GM18502 (cell line): ENCODE measurements at regions not wholly inside any gene's neighbourhood (a gene's known extent, or its start where the extent isn't known, plus 50 kb on each side); places are given as distances from the start of the nearest gene placed in this dataset.

Experiments
- ATAC-seq: cut with Tn5 transposase; IDR thresholded peaks from one replicate; pipeline ENCODE4 v1.9.1; 2021; ENCODE audit warnings: mild to moderate bottlenecking; ENCODE audit not compliant: unreplicated experiment, poor library complexity

DNA sequence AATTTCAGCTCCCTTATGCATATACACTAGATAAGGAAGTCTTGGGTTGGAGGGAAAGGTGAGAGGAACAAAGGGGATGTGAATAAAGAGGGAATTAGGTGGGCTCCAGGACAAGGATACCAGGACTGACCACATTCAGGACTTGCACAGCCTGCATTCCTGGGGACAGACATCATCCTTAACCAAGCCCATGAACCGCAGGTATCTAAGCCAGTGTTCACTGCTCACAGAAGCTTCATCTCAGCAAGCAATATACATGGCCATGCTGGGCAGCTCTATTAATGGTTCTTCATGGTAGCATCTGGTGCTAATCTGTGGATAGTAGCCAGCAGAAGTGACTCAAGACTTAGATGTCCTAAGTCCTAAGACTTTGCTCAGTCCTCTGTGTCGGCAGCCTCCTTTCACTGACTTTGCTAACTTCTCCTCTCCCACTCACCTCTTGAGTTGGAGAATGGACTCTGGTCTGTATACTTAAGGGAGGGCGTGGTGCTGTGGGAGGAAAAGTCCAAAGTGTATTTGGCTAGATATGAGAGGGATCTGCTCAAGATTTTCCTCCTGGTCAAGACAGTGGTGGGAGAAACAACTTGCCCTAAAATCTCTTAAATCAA, 136.1 kb downstream of the ASCL1 start:
- ATAC-seq = no peak

DNA sequence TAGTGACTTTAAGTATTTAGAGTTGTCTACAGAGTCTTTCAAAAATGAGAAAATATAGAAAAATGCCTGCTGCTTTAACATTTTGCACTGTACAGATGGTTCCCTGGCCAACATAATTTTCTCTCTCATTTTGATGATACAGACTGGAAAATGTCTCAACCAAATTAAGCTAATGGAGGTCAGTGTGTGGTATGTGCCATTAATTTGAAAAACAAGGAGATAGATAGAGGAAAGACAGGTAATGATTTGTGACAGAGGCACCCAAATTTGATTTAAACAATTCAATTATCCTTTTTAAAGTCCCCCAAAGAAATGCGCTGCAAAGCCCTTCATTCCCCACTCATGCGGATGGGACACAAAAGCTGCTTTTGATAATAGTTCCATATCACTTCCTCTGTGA, 140.0 kb downstream of the ASCL1 start:
- no peak for ATAC-seq

DNA sequence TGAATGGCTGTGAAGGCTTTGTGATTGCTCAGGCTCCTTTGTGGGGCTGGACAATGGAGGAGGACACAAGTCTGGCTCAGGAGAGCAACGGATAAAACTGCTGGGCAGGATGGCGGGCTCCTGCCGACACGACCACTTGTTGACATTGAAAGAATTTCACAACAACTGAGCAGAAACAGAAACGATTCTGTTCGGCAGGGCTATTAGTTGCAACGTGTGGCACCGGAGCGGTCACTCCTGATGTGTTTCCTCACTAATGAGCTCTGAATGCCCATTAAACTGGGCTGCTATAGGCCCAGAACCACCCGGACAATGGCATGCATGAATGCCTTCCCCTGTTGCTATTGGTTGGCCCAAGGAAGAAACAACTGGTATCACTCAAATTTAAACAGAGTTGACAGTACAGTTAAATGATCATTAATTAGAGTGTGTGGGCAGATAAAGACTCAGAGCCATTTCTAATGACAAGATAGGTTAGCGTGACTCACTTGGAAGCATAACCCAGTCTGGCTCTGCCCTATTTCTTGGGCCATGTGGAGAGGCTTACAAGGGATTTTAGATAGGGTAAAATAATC, 142.9 kb downstream of the ASCL1 start:
- no peak for ATAC-seq

DNA sequence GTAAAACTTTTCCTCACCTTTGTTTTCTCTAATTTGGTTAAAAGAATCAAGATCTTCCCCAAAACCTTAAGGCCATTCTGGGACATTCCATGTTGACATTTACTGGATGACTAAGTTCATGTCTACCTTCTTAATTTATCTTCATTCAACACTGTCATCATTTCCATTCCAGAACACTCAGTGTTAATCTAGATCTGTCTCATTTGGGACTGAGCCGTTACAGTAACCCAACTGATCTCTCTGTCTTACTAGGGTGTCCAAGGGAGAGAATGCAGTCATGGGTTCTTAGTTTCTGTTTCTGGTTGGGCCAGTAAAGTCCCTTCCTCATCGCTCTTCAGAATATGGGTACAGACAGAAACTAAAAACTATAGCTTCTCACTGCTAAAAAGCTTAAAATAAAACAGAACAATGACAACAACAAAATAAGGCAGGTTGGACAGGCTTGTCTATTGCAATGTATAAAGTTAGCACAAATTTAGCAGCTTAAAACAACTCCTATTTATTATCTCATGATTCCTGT, 144.8 kb downstream of the ASCL1 start:
- ATAC-seq = peak; percentile 83

DNA sequence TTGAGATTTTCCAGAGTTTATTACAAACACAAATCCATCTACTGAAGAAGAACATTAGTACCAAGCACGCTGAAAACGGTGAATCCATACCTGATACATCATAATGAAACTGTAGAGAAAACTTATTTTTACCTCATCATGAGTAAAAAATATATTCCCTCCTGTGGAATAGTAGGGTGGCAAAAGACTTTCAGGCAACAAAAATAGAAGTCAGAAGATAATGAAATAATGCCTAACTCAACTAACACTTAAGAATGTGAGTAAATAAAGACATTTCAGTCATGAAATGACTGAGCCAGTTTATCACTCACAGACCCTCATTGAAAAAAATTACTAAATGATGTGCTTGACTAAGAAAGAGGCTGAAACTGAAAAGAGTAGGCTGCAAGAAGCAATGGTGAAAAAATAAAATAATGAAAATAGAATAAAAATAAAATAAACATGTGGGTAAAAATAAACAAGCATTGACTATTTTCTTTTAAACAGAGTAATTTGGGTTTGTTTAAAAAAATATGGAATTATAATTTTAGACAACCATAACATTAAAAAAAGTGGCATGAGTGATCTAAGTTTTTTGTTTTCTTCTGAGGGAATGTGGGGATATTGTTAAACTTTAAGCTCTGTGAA, 148.6 kb downstream of the ASCL1 start:
- no peak for ATAC-seq

DNA sequence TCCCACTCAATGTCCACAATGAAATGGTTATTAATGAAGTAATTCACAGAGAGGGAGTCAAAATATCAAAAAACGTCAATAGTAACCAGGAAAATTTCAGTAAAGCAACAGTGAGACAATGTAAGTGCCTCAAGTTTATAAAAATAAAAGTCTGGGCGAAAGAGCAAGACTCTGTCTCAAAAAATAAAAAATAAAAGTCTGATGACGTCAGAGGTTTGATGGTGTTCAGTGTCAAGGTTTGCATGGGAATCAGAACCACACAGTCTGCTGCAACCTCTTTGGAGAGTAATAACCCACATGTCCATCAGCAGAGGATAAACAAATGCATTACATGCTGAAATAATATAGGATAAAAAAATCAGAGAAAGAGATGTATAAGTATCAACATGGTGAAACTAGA, 152.4 kb downstream of the ASCL1 start:
- ATAC-seq = no peak

DNA sequence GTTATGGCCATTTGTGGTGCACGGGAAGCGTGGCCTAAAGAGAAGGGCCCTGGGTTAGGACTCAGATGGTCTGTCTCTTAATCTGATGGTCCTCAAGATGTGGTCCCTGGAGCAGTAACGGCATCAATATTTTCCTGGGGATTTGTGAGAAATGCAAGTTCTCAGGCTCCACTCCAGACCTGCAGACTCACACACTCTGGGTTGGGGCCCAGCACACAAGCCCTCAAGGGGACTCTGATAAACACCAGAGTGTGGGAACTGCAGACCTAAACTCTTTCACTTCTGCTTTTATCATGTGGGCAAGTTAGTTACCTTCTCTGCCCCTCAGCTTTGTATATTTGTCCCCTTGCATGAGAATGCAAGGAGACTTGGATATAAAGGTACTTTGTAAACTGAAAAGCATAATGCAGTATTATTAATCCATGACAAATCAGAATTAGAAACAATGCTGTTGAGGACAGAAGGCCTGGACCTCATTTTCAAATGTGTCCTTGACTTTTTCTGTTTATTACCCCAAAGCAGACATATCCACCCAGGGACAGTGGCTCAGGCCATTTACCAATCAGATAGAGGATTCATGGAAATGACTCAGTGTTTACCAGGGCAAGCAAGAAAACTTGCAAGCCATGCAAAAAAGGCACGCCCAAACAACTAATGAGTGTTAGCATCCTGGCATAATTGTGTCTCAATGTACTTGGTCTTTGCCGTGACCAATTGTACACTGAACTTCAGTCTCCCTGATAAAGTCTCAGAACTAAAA, 157.0 kb downstream of the ASCL1 start:
- ATAC-seq = peak; percentile 98

DNA sequence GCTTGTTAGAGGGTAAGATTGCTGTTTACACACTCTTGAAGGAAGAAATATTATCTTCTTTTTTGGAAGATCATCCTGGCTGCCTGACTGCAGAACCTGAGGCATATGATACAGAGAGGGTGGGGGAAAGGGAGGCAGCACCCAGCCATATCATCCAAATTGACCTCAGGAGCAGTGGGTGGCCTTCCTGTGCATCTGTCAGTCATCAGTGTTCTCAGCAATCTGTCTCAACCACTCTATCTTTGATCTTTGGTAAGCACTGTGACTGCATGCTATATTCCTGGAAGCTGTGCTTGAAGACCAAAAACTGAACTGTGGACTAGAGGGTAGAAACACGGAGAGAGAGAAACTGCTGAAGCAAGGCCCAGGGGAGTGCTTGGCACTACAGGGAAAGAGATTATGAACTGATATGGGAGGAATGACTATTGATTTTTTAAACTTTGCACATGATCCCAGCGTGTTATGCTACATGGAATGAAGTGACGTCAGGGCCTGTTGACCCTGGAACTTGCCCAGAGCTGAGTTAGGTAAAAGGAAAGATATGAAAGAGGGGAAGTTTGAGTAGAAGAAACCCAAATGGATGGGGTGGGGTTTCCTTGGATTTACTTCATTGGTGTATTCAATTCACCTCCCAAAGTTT, 171.5 kb downstream of the ASCL1 start:
- ATAC-seq = no peak

DNA sequence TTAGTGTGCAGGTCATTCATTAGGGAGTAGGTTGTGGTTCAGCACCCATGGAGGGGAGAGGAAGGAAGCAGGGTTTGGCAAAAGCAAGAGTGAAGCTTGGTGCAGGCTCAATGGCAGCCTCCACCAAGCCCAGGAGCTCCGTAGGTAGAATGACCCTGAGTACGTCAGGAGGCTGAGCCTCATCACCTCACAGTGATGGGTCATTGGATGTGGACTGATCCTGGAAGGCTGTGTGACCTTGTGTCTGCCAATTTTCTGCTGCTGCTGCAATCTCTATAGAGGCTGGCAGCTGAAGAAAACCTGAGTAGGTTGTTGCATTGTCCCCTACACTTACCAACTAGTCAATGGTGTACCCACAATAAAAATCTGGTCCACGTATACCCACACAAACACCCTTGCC, 173.1 kb downstream of the ASCL1 start:
- no peak for ATAC-seq

DNA sequence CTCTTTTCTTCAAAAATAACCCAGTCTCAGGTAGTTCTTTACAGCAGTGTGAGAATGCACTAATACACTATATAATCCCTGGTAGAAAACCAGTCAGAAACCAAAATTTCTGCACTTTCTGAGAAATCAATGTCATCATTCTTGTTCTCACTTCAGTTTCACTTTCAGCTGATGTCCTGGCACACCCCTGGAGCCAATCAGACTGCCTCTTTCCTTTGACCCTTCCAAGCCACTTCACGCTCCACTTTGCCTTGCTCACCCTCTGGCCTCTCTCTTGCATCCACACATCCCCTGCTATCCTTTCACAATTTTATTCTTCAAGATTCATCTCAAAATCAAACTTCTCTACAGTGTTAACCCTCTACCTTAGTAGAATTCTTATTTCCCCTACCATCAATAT, 181.1 kb downstream of the ASCL1 start:
- ATAC-seq = no peak

DNA sequence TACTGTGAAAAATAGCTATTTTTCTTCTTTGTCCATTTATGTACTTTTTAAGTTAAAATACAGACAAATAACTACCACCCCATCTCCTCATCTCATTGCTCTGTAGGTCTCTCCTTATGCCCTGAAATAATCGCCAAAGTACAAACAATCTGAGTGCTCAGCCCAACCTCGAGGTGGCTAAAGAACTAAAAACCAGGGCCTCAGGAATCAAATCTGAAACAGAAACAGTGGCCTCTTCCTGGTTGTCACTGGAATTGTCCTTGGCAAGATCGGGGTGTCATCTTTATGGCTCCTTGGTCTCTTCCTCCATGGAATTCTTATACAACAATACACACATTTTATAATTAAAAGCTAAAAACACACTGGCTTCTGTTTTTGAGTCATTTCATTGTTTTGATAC, 182.4 kb downstream of the ASCL1 start:
- ATAC-seq = no peak

DNA sequence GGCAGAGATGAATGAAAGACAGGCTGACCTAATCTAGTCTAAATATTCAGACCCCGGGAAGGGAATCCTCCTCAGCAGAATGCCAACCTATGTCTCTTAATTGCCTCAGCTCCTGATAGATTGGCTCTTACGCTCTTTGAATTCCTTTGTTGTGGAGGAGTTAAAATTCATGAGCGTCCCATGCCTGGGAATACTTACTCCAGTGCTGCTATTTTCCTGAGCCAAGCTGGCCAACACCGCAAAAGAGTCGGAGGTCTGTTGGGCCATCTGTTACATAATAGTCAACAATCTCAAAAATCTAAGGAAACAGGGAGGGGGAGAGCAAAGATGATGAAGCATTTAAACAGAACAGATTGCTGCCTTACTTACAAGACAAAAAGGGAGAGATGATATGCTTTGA, 182.8 kb downstream of the ASCL1 start:
- ATAC-seq = no peak

DNA sequence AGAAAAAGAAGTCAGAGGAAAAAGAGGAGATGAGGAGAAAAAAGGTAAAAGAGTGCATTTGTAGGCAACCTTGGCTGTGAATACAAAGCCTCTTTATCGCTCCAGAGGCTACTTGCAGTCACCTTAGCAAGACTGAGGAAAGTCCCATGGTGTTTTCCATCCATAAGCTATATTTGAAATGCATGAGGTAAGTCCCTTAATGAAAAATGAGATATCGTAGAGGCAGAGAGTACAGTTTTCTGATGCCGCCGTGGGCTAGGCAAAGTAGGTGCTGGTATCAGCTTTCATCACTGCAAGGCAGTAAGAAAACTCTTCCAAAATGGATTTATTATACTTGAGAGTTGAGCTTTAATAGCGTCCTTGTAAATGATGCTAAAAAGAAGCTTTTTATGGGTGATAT, 186.8 kb downstream of the ASCL1 start:
- ATAC-seq = no peak

DNA sequence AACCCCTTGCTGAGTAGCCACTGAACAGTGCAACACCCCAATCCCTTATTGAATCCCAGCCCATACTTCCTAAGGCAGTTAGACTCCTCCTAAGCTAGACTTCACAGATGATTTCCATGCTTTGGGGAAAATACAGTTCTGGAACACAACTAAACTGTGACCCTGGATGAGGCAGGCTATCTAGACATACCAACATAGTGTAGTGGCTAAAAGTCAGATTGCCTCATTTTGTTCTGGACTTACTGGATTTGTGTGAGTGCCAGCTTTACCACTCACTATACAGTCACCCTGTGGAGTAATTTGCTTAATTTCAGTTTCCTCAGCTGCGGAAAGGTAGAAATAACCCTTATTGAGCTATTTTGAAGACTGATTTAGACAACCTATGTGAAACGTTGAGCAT, 203.1 kb downstream of the ASCL1 start:
- no peak for ATAC-seq

DNA sequence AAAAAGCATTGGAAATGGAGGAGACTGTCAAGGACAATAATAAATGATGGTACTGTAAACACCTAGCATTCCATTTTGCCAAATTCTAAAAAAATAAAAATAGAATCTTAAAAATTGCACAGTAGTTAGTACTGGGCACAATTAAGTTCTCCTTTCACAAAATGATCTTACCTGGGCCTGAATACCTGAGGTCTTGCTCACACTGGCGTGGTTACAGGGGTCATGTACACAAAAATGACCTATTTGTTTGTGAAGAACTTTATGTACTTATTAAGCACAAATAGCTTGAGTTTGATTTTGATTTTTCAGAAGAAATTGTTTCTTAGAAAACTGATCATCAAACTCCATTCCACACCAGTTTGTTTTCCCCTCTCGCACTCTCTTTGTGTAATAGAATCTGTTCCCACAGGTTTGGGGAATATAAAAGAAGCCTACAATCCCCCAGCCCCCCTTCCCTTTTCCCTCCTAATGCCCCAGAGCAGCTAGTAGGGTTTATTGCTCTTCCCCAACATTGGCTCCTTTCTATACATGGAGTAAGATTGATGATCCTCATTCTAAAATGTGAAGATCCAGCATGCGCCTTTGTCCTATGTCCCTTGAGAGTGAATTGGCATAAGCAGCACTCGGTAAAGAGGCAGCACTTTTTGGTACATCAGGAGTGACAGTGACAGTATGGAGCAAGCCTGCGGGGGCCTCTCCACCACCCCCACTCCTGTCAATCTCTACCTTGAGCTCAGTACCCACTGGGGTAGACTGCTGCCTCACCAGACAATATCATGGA, 204.3 kb downstream of the ASCL1 start:
- no peak for ATAC-seq

DNA sequence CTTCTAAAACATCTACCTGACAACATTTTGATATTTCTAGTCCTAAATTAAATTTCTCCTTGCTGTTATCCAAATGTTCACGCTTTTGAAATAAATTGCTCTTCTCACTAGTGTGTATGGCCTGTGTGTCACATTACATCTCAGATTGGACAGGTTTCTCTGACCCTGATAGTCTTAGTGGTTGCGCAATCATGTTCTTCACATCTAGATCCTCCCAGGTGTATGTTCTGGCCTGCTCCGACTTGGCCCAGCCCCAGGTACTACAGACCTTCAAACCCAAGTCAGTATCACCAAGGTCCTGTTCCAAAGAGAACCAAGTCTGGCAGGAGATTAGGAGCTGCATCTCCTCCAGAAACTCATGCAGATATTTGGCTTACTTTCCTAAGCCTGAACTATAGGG, 209.5 kb downstream of the ASCL1 start:
- no peak for ATAC-seq

DNA sequence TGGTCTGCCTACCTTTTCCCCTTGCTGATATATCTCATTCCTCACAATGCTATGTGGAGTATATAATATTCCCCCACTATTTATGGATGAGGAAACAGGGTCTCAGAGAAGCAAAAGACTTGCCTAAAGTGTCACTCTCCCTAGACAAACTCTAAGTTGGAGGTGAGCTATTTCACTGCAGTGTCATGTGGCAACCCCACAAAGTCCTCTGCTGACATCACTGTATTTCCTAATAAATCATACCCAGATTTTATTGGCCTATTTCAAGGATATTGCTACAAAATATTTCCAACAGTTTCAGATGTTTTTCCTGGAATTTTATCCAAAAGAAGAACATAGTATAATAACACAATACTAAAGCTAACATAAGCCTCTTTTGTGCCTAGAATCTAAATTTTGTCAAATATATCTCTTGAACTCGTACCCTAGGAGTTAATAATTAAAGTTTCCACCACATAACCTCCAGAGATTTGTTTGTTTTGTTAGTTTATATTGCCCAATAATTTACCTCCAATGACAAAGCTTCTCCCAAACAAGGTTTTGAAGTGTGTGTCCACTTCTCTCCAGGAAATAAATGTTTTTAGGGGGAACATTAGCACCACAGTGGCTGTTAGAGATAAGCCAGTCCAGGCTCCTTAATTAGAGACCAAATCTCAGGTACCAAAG, 215.1 kb downstream of the ASCL1 start:
- ATAC-seq = no peak

DNA sequence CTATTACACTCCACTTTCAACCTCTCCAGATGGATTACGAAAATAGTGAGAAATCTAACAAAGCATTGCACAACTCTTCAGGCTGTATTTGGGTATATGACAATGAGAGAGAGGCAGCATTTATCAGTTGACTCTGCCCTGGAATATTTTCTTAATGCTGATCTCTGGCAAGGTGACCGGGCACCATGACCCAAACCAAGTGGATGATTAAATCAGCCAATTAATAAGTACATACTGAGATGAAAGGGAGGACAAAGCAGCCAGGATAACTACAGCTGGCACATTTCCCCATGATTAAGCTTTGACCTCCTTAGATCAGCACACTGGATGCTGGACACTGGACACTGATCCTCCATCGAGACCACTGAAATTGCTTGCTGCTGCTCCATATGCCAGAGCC, 218.2 kb downstream of the ASCL1 start:
- ATAC-seq = no peak

DNA sequence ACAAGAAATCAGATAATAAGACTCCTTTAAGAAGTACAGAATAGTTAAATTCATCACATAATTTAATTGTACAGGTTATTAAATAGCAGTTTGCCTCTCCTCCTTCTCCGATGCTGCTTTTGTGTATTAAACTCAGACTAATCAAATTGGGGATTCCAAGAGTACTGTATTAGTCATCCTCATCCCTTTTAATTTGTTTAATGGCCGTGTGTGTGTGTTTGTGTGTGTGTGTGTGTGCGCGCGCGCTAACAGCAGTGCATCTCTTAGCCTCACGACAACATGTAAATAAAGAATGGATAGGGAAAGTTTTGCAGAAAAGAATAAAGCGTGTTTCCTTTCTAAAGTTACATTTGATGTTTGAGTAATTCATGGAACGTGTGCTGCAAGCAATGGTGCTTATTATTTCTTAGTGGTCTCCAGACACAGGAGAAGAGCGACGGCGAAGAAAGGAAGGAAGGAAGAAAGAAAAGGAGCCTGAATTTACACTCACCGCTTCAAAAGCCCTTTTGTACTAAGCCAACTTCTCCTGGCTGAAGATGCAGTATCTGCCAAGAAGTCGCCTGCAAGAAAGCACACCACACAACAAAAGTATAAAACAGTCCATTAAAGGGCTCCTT, 220.3 kb downstream of the ASCL1 start:
- no peak for ATAC-seq
